ENCODE measurements at regions not wholly inside any gene's neighbourhood (a gene's known extent, or its start where the extent isn't known, plus 50 kb on each side); places are given as distances from the start of the nearest gene placed in this dataset.
"Not testable (repeated sequence)": the region's sequence is repeated elsewhere in the genome, so short reads cannot be mapped to it uniquely, and the experiment has no call there.

GRCh38 chr1:90864681-90865080 is 147.6 kb upstream of the BARHL2 start:
- DNase-seq = no peak

- no peak for DNase-seq
Measured at GRCh38 chr1:90862782-90863181, 145.7 kb upstream of the BARHL2 start.

- DNase-seq = not testable (repeated sequence)
Measured at GRCh38 chr1:90861421-90861820, 144.3 kb upstream of the BARHL2 start.

GRCh38 chr1:90856463-90857007 is 139.4 kb upstream of the BARHL2 start:
- no peak for DNase-seq

GRCh38 chr1:90854397-90854924 is 137.4 kb upstream of the BARHL2 start:
- DNase-seq = no peak

- DNase-seq = no peak
Measured at GRCh38 chr1:90851711-90852050, 134.6 kb upstream of the BARHL2 start.

- DNase-seq = peak; percentile 60 to 64
Measured at GRCh38 chr1:90850898-90851710, 134.0 kb upstream of the BARHL2 start.

GRCh38 chr1:90850181-90850897 is 133.2 kb upstream of the BARHL2 start:
- no peak for DNase-seq

- DNase-seq = no peak
Measured at GRCh38 chr1:90841473-90841872, 124.4 kb upstream of the BARHL2 start.

GRCh38 chr1:90840352-90840751 is 123.2 kb upstream of the BARHL2 start:
- no peak for DNase-seq

GRCh38 chr1:90839323-90839722 is 122.2 kb upstream of the BARHL2 start:
- no peak for DNase-seq

- no peak for DNase-seq
Measured at GRCh38 chr1:90838720-90839119, 121.6 kb upstream of the BARHL2 start.

- no peak for DNase-seq
Measured at GRCh38 chr1:90837420-90837819, 120.3 kb upstream of the BARHL2 start.

GRCh38 chr1:90836345-90836679 is 119.2 kb upstream of the BARHL2 start:
- no peak for DNase-seq

GRCh38 chr1:90835661-90836344 is 118.7 kb upstream of the BARHL2 start:
- no peak for DNase-seq

- no peak for DNase-seq
Measured at GRCh38 chr1:90834886-90835660, 118.0 kb upstream of the BARHL2 start.

- DNase-seq = no peak
Measured at GRCh38 chr1:90834354-90834885, 117.3 kb upstream of the BARHL2 start.

- no peak for DNase-seq
Measured at GRCh38 chr1:90833466-90834110, 116.5 kb upstream of the BARHL2 start.

GRCh38 chr1:90831910-90832309 is 114.8 kb upstream of the BARHL2 start:
- no peak for DNase-seq

- no peak for DNase-seq
Measured at GRCh38 chr1:90826834-90827233, 109.7 kb upstream of the BARHL2 start.

GRCh38 chr1:90826024-90826423 is 108.9 kb upstream of the BARHL2 start:
- no peak for DNase-seq

GRCh38 chr1:90824551-90824950 is 107.4 kb upstream of the BARHL2 start:
- no peak for DNase-seq
